ENCODE measurements at regions not wholly inside any gene's neighbourhood (a gene's known extent, or its start where the extent isn't known, plus 50 kb on each side); places are given as distances from the start of the nearest gene placed in this dataset.

DNA sequence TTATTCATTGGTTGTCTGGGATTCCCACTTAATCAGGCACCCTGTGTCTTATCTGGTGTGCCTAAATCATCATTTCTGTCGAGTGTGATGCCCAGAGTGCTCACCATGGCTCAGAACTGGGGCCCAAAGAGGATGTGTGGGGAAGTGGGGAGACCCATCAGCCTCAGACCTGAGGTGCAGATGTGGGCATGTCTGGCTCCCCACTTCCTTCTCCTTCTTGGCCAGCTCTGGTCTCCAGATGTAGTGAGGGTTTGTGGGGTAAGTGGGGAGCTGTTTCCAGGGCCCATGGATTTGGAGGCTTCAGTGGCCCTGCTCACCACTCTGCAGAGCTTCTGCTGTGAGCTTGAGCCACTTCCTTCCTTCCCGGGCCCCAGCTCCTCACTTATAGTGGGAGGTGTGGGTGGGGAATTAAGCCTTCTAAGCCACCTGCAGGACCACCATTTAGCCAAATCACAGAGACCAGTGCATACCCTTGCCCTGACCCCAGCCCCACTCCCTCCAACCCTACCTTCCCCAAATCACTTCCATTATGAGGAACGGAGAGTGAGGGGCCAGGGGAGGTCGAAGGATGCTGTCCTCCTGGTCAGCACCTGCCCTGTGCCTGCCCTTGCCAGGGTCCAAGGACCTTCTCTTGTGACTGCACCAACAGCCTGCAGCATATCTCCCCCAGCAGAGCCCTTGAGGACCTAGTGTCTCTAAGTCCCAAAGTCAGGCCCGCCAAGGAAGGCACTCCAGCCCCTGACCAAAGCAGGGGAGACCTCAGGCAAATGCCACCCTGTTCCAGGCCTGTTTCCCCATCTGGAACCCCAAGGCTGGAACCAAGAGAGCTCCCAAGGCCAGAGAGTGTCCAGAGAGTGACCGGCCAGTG is 278.2 kb upstream of the RTL1 start:
- DNase-seq (peak in 1 of 14 experiments; percentile 6), ATAC-seq (ENCODE audit: poor library complexity) (no peak)
- intact Hi-C loops (cut with DNase I, micrococcal nuclease), result no loop called here
- peaks cover 5% of the 10 kb centered on the region for H3K27me3 Mint-ChIP-seq
- H3K27ac Mint-ChIP-seq, result no peak overlapping the region
- H3K4me1 ChIP-seq (ENCODE audit: insufficient read depth, low read length), result no peaks in the 10 kb centered on the region
- no peak overlapping the region for H3K4me3 Mint-ChIP-seq
- H3K9me3 ChIP-seq (ENCODE audit: control insufficient read depth in 1 of 2, insufficient read depth in 1 of 2, low read length in 2 of 2), result peaks cover 0 to 29% of the 10 kb centered on the region in 2 experiments
- TF ChIP-seq, protein P1, sequence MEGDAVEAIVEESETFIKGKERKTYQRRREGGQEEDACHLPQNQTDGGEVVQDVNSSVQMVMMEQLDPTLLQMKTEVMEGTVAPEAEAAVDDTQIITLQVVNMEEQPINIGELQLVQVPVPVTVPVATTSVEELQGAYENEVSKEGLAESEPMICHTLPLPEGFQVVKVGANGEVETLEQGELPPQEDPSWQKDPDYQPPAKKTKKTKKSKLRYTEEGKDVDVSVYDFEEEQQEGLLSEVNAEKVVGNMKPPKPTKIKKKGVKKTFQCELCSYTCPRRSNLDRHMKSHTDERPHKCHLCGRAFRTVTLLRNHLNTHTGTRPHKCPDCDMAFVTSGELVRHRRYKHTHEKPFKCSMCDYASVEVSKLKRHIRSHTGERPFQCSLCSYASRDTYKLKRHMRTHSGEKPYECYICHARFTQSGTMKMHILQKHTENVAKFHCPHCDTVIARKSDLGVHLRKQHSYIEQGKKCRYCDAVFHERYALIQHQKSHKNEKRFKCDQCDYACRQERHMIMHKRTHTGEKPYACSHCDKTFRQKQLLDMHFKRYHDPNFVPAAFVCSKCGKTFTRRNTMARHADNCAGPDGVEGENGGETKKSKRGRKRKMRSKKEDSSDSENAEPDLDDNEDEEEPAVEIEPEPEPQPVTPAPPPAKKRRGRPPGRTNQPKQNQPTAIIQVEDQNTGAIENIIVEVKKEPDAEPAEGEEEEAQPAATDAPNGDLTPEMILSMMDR (IDR thresholded peaks at IDR 0.05), result no peak
- no peaks in the 10 kb centered on the region for H3K36me3 ChIP-seq (ENCODE audit: insufficient read depth, low read length)
- H3K4me1 Mint-ChIP-seq (ENCODE audit: low read depth), result no peaks in the 10 kb centered on the region
- H3K9me3 Mint-ChIP-seq, result peaks cover 2% of the 10 kb centered on the region
- ChIA-PET CTCF (no interaction called here), POLR2A (no interaction called here)
- H3K27ac ChIP-seq (ENCODE audit: low read depth in 1 of 2, low read length in 2 of 2), result no peak overlapping the region
- no peaks in the 10 kb centered on the region for H3K36me3 Mint-ChIP-seq (ENCODE audit: low read depth)
- H3K4me3 ChIP-seq (ENCODE audit: low read length), result no peak overlapping the region
- H3K27me3 ChIP-seq (ENCODE audit: control insufficient read depth in 1 of 2, insufficient read depth in 2 of 2, low read length in 2 of 2), result no peaks in the 10 kb centered on the region

DNA sequence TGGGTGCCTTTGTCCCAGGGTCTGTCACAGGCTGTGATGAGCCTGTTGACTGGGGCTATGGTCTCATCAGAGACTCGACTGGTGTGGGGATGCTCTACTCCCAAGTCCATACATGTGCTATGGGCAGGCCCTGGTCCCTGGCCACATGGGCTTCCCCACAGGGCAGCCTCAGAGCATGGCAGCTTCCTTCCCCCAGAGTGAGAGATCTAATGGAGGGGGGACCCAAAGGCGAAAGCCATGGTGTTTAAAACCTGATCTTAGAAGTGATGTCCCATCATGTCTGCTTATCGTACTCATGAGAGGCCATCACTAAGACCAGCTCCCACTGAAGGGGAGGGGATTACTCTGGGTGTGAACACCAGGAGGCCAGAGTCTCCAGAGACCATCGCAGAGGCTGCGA is 279.0 kb upstream of the RTL1 start:
- Histone ChIP-seq H3K9me3 (ENCODE audit: control insufficient read depth in 1 of 2, insufficient read depth in 1 of 2, low read length in 2 of 2) (peaks cover 0 to 29% of the 10 kb centered on the region in 2 experiments), H3K36me3 (ENCODE audit: insufficient read depth, low read length) (no peaks in the 10 kb centered on the region), H3K4me3 (ENCODE audit: low read length) (no peak overlapping the region), H3K4me1 (ENCODE audit: insufficient read depth, low read length) (no peaks in the 10 kb centered on the region), H3K27me3 (ENCODE audit: control insufficient read depth in 1 of 2, insufficient read depth in 2 of 2, low read length in 2 of 2) (no peaks in the 10 kb centered on the region), H3K27ac (ENCODE audit: low read depth in 1 of 2, low read length in 2 of 2) (no peak overlapping the region)
- intact Hi-C loops (cut with DNase I, micrococcal nuclease), result no loop called here
- ChIA-PET POLR2A (no interaction called here), CTCF (no interaction called here)
- TF ChIP-seq, protein P1 (IDR thresholded peaks at IDR 0.05), result no peak
- Mint-ChIP-seq H3K27ac (no peak overlapping the region), H3K9me3 (peaks cover 2% of the 10 kb centered on the region), H3K4me1 (ENCODE audit: low read depth) (no peaks in the 10 kb centered on the region), H3K36me3 (ENCODE audit: low read depth) (no peaks in the 10 kb centered on the region), H3K4me3 (no peak overlapping the region), H3K27me3 (peaks cover 5% of the 10 kb centered on the region)
- ATAC-seq (ENCODE audit: poor library complexity) (no peak), DNase-seq (no peak)

DNA sequence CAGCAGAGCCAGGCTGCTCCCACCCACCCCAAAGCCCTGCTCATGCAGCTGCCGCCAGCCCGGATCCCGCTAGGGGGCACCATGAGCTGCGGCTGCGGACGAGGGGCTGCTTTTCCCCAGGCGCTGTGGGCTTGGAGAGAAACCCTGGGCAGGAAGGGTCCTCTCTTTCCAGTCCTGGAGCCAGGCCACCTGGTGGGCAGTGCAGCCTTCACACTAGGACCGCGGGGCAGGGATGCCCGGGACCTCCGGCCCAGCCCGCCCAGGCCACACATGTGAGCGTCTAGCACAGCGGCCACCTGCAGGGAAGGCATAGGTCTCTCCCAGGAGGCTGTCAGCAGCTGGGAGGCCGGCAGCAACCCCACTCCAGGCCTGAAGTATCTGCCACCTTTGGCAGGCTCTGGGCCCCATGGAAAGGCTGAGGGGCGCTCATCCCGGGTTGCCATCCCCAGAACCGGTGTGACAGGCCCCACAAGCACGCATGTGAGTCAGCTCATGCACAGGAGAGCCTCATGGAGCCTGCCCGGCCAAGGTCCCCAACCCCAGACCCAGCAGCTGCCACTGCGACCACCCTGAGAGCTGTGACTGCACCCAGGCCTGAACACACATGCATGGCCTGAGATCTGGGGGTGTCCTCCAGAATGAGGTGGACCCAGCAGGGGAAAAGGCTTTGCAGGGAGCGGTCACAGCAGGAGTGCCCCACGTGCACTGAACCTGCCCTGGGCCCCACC is 280.0 kb upstream of the RTL1 start:
- H3K36me3 ChIP-seq (ENCODE audit: insufficient read depth, low read length), result no peaks in the 10 kb centered on the region
- Mint-ChIP-seq H3K9me3 (peaks cover 2% of the 10 kb centered on the region), H3K36me3 (ENCODE audit: low read depth) (no peaks in the 10 kb centered on the region), H3K4me1 (ENCODE audit: low read depth) (no peaks in the 10 kb centered on the region), H3K4me3 (no peak overlapping the region), H3K27ac (no peak overlapping the region), H3K27me3 (peaks cover 5% of the 10 kb centered on the region)
- TF ChIP-seq, protein P1 (IDR thresholded peaks at IDR 0.05), result no peak
- DNase-seq (peak in 1 of 14 experiments; percentile 8), ATAC-seq (ENCODE audit: poor library complexity) (no peak)
- ChIA-PET CTCF (no interaction called here), POLR2A (no interaction called here)
- no peak overlapping the region for H3K4me3 ChIP-seq (ENCODE audit: low read length)
- peaks cover 0 to 29% of the 10 kb centered on the region in 2 experiments for H3K9me3 ChIP-seq (ENCODE audit: control insufficient read depth in 1 of 2, insufficient read depth in 1 of 2, low read length in 2 of 2)
- no peak overlapping the region for H3K27ac ChIP-seq (ENCODE audit: low read depth in 1 of 2, low read length in 2 of 2)
- intact Hi-C loops (cut with DNase I, micrococcal nuclease), result no loop called here
- H3K4me1 ChIP-seq (ENCODE audit: insufficient read depth, low read length), result no peaks in the 10 kb centered on the region
- no peaks in the 10 kb centered on the region for H3K27me3 ChIP-seq (ENCODE audit: control insufficient read depth in 1 of 2, insufficient read depth in 2 of 2, low read length in 2 of 2)

All from CD4-positive, alpha-beta T cell (primary cell).